ENCODE measurements at regions not wholly inside any gene's neighbourhood (a gene's known extent, or its start where the extent isn't known, plus 50 kb on each side); places are given as distances from the start of the nearest gene placed in this dataset.

DNA sequence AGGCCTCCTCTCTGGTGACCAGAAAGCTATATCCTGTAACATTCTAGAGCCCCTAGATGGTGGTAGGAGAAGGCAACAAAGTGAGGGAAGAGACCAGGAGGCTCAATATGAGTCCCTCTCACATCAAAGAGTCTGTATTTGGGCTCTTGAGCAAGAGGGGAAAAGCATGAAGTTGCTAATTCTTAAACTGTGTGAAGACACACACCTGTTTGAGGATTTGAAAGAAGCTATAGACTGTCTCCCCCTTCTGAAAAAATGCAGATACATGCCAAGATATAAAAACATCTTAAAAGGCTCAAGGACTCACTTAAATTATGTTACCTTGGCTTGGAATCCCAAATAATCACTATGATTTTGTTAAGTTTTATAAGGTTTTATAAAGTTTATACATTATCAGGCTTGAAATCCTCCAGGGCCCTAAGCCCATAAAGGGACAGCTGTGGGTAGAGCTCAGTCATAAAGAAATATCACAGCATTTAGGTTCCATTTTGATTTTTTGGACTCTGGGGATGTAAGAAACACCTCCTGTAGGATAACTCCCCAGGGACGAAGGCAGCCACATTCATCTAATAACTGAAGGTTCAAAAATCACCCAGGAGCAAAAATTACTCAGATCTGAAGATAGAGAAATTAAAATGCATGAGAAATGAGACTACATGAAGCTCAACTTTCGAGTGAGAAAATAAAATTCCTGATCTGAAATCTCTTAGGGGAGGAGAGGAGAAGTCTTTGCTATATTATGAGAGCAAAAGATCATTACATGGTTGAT lies 136.1 kb upstream of the LGALSL start:
- TF ChIP-seq, protein P1, sequence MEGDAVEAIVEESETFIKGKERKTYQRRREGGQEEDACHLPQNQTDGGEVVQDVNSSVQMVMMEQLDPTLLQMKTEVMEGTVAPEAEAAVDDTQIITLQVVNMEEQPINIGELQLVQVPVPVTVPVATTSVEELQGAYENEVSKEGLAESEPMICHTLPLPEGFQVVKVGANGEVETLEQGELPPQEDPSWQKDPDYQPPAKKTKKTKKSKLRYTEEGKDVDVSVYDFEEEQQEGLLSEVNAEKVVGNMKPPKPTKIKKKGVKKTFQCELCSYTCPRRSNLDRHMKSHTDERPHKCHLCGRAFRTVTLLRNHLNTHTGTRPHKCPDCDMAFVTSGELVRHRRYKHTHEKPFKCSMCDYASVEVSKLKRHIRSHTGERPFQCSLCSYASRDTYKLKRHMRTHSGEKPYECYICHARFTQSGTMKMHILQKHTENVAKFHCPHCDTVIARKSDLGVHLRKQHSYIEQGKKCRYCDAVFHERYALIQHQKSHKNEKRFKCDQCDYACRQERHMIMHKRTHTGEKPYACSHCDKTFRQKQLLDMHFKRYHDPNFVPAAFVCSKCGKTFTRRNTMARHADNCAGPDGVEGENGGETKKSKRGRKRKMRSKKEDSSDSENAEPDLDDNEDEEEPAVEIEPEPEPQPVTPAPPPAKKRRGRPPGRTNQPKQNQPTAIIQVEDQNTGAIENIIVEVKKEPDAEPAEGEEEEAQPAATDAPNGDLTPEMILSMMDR (IDR thresholded peaks at IDR 0.05), result no peak
- TF ChIP-seq POLR2A (IDR thresholded peaks at IDR 0.05), result no peak

Data from gastroesophageal sphincter (tissue), 3 donors.